A549 (cell line): ENCODE measurements at regions not wholly inside any gene's neighbourhood (a gene's known extent, or its start where the extent isn't known, plus 50 kb on each side); places are given as distances from the start of the nearest gene placed in this dataset.

Source experiments
- ATAC-seq, 2 experiments: fragments of 200-7000 bp in 1 of 2; fragments of >200 bp in 1 of 2; cut with Nextera tagmentation in 1 of 2; cut with Tn5 transposase in 1 of 2; 3 replicates each; pipeline versions ENCODE4 v1.8.0 to v1.9.1; 2018 to 2020; ENCODE audit warnings: mild to moderate bottlenecking in 1 of 2, moderate library complexity in 1 of 2
- CTCF ChIA-PET: fragments of 300-600 bp; sonication (Branson Sonifier 250); formaldehyde crosslinking; extraction: SDS; loops from one replicate; lab custom pipeline; 2021; ENCODE audit warnings: antibody characterized with exemption, inconsistent platforms; lab: Yijun Ruan, JAX
- POLR2A ChIA-PET: fragments of 350-600 bp; formaldehyde crosslinking; extraction: SDS; loops from one replicate; lab custom pipeline; 2021; ENCODE audit warnings: antibody characterized with exemption, inconsistent platforms; lab: Yijun Ruan, JAX
- DNase-seq, 2 experiments: peaks; one replicate each; pipeline versions ENCODE4 v3.0.0 to v3.0.0-alpha.2; 2011 to 2016; ENCODE audit warnings: low read depth in 1 of 2, low spot score in 1 of 2
- FAIRE-seq: peaks from 2 replicates; lab custom pipeline; 2011; peaks lifted over from hg19 to GRCh38; lab: Jason Lieb, UNC
- H3K27ac ChIP-seq, 2 experiments: fragments of >200 bp; sonication (Bioruptor Twin); formaldehyde crosslinking; 3 replicates each; pipeline ENCODE4 v1.5.1; 2016 to 2017
- H3K4me1 ChIP-seq: fragments of >200 bp; sonication (Bioruptor Twin); formaldehyde crosslinking; 3 replicates; pipeline ENCODE4 v1.6.1; 2016
- H3K4me2 ChIP-seq: fragments of >200 bp; sonication (Bioruptor Twin); formaldehyde crosslinking; 3 replicates; pipeline ENCODE4 v1.6.1; 2016
- H3K4me3 ChIP-seq: fragments of >200 bp; sonication (Bioruptor Twin); formaldehyde crosslinking; 3 replicates; pipeline ENCODE4 v1.5.1; 2016
- H3K9me3 ChIP-seq: fragments of >200 bp; sonication (Bioruptor Twin); formaldehyde crosslinking; 3 replicates; pipeline ENCODE4 v1.6.1; 2016
- BHLHE40 ChIP-seq: IDR thresholded peaks from 2 replicates; pipeline ENCODE4 v1.6.1; 2012; ENCODE audit warnings: low read depth, low read length, inconsistent platforms
- CBX8 ChIP-seq: fragments of 200-600 bp; sonication (generic); IDR thresholded peaks from 2 replicates; pipeline ENCODE4 v1.6.1; 2016
- CHD2 ChIP-seq: fragments of 150-350 bp; IDR thresholded peaks from 2 replicates; pipeline ENCODE4 v1.6.1; 2014; ENCODE audit warnings: low read length; ENCODE audit not compliant: partially characterized antibody
- EHMT2 ChIP-seq: fragments of 200-600 bp; sonication (generic); IDR thresholded peaks from 2 replicates; pipeline ENCODE4 v1.6.1; 2016; ENCODE audit warnings: antibody characterized with exemption, low read depth, mild to moderate bottlenecking, moderate library complexity
- EP300 ChIP-seq, 2 experiments: fragments of >200 bp; sonication (Bioruptor Twin); formaldehyde crosslinking; IDR thresholded peaks; 2 replicates in 1 of 2; 3 replicates in 1 of 2; pipeline ENCODE4 v1.6.1; 2016 to 2017
- ESRRA ChIP-seq: fragments of 150-350 bp; IDR thresholded peaks from 2 replicates; pipeline ENCODE4 v1.6.1; 2014; ENCODE audit warnings: mild to moderate bottlenecking, low read length, borderline replicate concordance
- HDAC2 ChIP-seq: fragments of 200-600 bp; sonication (generic); IDR thresholded peaks from 2 replicates; pipeline ENCODE4 v1.6.1; 2016
- HES2 ChIP-seq: fragments of >200 bp; sonication (Bioruptor Twin); formaldehyde crosslinking; IDR thresholded peaks from 2 replicates; pipeline ENCODE4 v1.6.1; 2016
- HMGXB4 ChIP-seq: fragments of 250-450 bp; sonication (Bioruptor Pico); IDR thresholded peaks from 2 replicates; pipeline ENCODE4 v1.5.0; 2021; ENCODE audit warnings: mild to moderate bottlenecking, moderate library complexity, borderline replicate concordance
- HOXA7 ChIP-seq: fragments of 250-450 bp; sonication (Bioruptor Pico); IDR thresholded peaks from 2 replicates; pipeline ENCODE4 v1.5.0; 2020; ENCODE audit warnings: mild to moderate bottlenecking, moderate library complexity
- HOXB5 ChIP-seq: fragments of 250-450 bp; sonication (Bioruptor Pico); IDR thresholded peaks from 2 replicates; pipeline ENCODE4 v1.5.0; 2020; ENCODE audit warnings: mild to moderate bottlenecking, moderate library complexity
- KDM5A ChIP-seq: fragments of 200-600 bp; sonication (generic); IDR thresholded peaks from 2 replicates; pipeline ENCODE4 v1.6.1; 2016; ENCODE audit warnings: antibody characterized with exemption, mild to moderate bottlenecking
- MAFK ChIP-seq: fragments of 450-650 bp; IDR thresholded peaks from 2 replicates; pipeline ENCODE4 v1.6.1; 2014; ENCODE audit not compliant: partially characterized antibody
- MAZ ChIP-seq: fragments of 150-350 bp; IDR thresholded peaks from 2 replicates; pipeline ENCODE4 v1.6.1; 2014; ENCODE audit warnings: antibody characterized with exemption, low read depth, low read length, borderline replicate concordance
- MYC ChIP-seq: IDR thresholded peaks from 2 replicates; pipeline ENCODE4 v1.6.1; 2012; ENCODE audit warnings: mild to moderate bottlenecking, inconsistent platforms, low read length, improper control_type of control experiment, borderline replicate concordance
- NFE2L2 ChIP-seq: fragments of 150-350 bp; conservative IDR thresholded peaks from 2 replicates; pipeline ENCODE4 v1.6.1; 2014; ENCODE audit warnings: low read length
- PHF8 ChIP-seq: fragments of 200-600 bp; sonication (generic); IDR thresholded peaks from 2 replicates; pipeline ENCODE4 v1.6.1; 2016; ENCODE audit warnings: low read depth, mild to moderate bottlenecking, antibody characterized with exemption, moderate library complexity, borderline replicate concordance
- POLR2A ChIP-seq: IDR thresholded peaks from 2 replicates; pipeline ENCODE4 v1.6.1; 2012; ENCODE audit warnings: mild to moderate bottlenecking, low read length
- RCOR1 ChIP-seq: fragments of 150-350 bp; IDR thresholded peaks from 2 replicates; pipeline ENCODE4 v1.6.1; 2014; ENCODE audit warnings: antibody characterized with exemption, low read length, low read depth
- RFX5 ChIP-seq: fragments of 450-650 bp; IDR thresholded peaks from 2 replicates; pipeline ENCODE4 v1.7.1; 2014; ENCODE audit warnings: antibody characterized with exemption, mild to moderate bottlenecking, moderate library complexity
- SMC3 ChIP-seq: fragments of >200 bp; sonication (Bioruptor Twin); formaldehyde crosslinking; IDR thresholded peaks from 3 replicates; pipeline ENCODE4 v1.6.1; 2018; ENCODE audit warnings: inconsistent platforms
- TFCP2L1 ChIP-seq: fragments of 250-450 bp; sonication (Bioruptor Pico); IDR thresholded peaks from 2 replicates; pipeline ENCODE4 v1.5.0; 2021; ENCODE audit warnings: mild to moderate bottlenecking
- USF2 ChIP-seq: fragments of 450-650 bp; IDR thresholded peaks from 2 replicates; pipeline ENCODE4 v1.6.1; 2014; ENCODE audit warnings: antibody characterized with exemption
- ZFP36 ChIP-seq: fragments of 450-650 bp; IDR thresholded peaks from 2 replicates; pipeline ENCODE4 v1.6.1; 2014; ENCODE audit warnings: borderline replicate concordance; ENCODE audit not compliant: partially characterized antibody
- ZNF302 ChIP-seq: fragments of 250-450 bp; sonication (Bioruptor Pico); IDR thresholded peaks from 2 replicates; pipeline ENCODE4 v1.9.0; 2021; ENCODE audit warnings: inconsistent platforms, mild to moderate bottlenecking, moderate library complexity
- WGBS: methylation state at CpG from one replicate; pipeline ENCODE4 v1.1.6; 2017; ENCODE audit errors: missing lambda C conversion rate; 5-methylcytosine and 5-hydroxymethylcytosine counted together
- TF ChIP-seq, protein P1 (sequence below): IDR thresholded peaks from 2 replicates; pipeline ENCODE4 v1.6.1; 2012

DNA sequence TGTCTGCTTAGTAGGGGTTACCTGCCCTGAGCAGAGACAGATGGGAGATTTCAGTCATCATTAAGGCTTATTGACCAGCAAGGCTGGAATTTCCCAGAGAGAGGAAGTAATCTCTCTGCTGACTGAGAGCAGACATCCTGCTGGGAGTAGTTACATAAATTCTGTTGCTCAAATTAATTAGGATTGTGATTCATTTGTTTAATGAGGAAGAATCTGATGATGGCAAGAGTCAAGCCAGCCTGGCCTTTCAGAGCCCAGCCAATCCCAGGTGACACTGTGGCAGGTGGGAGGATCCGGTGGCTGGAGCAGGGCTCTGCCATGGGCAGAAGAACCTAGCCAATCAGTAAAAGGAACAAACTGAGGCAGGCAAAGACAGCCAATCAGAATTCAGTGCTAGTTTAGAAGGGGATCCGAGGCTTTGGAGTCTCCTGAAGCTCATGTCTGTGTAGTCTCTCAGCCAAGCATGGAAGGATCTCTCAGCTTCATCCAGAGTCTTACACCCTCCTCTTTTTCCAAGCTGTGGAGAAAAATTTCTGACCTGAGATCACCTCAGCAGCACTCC is 61.2 kb upstream of the CHST1 start:
- ChIA-PET CTCF (no interaction called here), POLR2A (no interaction called here)
- no peak for FAIRE-seq
- Histone ChIP-seq H3K4me2 (no peak overlapping the region), H3K27ac (no peak overlapping the region), H3K9me3 (no peaks in the 10 kb centered on the region), H3K4me1 (no peaks in the 10 kb centered on the region), H3K4me3 (no peak overlapping the region)
- TF ChIP-seq, protein P1, sequence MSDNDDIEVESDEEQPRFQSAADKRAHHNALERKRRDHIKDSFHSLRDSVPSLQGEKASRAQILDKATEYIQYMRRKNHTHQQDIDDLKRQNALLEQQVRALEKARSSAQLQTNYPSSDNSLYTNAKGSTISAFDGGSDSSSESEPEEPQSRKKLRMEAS, result no peak
- TF ChIP-seq ZNF302 (CRISPR knock-in tag) (no peak), ZFP36 (no peak), SMC3 (no peak), PHF8 (no peak), MAZ (no peak), HES2 (no peak), HDAC2 (no peak), BHLHE40 (no peak), HOXB5 (CRISPR knock-in tag) (no peak), POLR2A (no peak), EP300 (IDR thresholded peaks at IDR 0.05) (no peak)
- no peak for ATAC-seq
- DNase-seq, result no peak
- WGBS, result 56% methylated on average over 2 of the region's 2 CpGs

- Histone ChIP-seq H3K9me3 (no peaks in the 10 kb centered on the region), H3K4me2 (no peak overlapping the region), H3K4me1 (no peaks in the 10 kb centered on the region), H3K27ac (no peak overlapping the region), H3K4me3 (no peak overlapping the region)
- WGBS, result 16% methylated on average over 6 of the region's 6 CpGs
- ATAC-seq (no peak), FAIRE-seq (no peak), DNase-seq (no peak)
- ChIA-PET POLR2A (no interaction called here), CTCF (no interaction called here)
- TF ChIP-seq USF2 (no peak), MYC (no peak), KDM5A (no peak), HMGXB4 (CRISPR knock-in tag) (no peak), MAFK (no peak), EHMT2 (no peak), ESRRA (no peak), BHLHE40 (no peak), RCOR1 (no peak), SMC3 (no peak)
Observed at GRCh38 chr11:45725776-45726492, 60.5 kb upstream of the CHST1 start.

DNA sequence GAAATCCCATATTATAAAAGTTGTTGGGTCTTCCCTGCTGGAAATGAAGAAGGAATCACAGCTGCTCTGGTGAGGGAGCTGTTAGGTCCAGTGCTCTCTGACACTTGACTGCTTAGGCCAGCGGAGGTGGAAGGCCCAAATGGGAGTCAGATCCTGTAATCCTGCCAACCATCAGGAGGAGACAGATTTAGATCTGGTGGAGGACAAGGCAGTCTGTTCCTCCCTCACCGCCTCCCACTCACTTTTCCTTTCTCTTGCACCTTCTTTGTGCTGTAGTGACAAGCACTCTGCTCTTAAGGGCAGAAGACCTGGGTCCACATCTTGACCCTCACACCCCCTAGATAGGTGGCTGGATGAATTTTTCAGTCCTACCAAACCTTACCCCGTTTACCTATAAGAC is 59.7 kb upstream of the CHST1 start:
- Histone ChIP-seq H3K4me1 (no peaks in the 10 kb centered on the region), H3K4me2 (no peak overlapping the region), H3K4me3 (no peak overlapping the region), H3K9me3 (no peaks in the 10 kb centered on the region), H3K27ac (no peak overlapping the region)
- WGBS, result 34% methylated on average over 3 of the region's 3 CpGs
- ATAC-seq, result no peak
- ChIA-PET POLR2A (no interaction called here), CTCF (no interaction called here)
- TF ChIP-seq HOXA7 (no peak), CHD2 (no peak), RFX5 (no peak), CBX8 (no peak), NFE2L2 (no peak), MAFK (no peak), KDM5A (no peak), TFCP2L1 (CRISPR knock-in tag) (no peak)
- TF ChIP-seq, protein P1, result no peak
- no peak for DNase-seq
- no peak for FAIRE-seq
